ENCODE measurements at regions not wholly inside any gene's neighbourhood (a gene's known extent, or its start where the extent isn't known, plus 50 kb on each side); places are given as distances from the start of the nearest gene placed in this dataset.

DNA sequence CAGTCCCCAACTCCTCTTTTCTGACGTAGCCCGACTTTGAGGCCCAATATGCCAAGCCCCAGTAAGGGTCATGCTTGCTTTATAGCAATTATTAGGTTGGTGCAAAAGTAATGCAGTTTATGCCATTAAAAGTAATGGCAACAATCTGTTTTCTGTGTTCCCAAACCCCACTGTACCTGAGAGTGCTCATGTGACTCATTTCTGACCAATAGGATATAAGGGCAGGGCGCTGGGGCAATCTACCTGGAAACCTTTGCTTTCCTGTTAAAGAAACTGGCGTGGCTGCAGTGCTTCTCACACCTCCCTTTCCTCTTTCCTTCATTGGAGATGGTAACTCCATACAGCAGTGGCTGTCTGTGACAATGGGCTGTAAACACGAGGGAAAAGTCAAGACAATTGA is 78.9 kb upstream of the MPPED2 start:
- no peak for DNase-seq (ENCODE audit: low read depth, low spot score)
- no peak for TF ChIP-seq SIN3A (IDR thresholded peaks at IDR 0.05; ENCODE audit: borderline replicate concordance, insufficient read depth, low read depth, low read length)
- TF ChIP-seq, protein P1, sequence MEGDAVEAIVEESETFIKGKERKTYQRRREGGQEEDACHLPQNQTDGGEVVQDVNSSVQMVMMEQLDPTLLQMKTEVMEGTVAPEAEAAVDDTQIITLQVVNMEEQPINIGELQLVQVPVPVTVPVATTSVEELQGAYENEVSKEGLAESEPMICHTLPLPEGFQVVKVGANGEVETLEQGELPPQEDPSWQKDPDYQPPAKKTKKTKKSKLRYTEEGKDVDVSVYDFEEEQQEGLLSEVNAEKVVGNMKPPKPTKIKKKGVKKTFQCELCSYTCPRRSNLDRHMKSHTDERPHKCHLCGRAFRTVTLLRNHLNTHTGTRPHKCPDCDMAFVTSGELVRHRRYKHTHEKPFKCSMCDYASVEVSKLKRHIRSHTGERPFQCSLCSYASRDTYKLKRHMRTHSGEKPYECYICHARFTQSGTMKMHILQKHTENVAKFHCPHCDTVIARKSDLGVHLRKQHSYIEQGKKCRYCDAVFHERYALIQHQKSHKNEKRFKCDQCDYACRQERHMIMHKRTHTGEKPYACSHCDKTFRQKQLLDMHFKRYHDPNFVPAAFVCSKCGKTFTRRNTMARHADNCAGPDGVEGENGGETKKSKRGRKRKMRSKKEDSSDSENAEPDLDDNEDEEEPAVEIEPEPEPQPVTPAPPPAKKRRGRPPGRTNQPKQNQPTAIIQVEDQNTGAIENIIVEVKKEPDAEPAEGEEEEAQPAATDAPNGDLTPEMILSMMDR (IDR thresholded peaks at IDR 0.05) = no peak
- TF ChIP-seq TCF7L2 (IDR thresholded peaks at IDR 0.05; ENCODE audit: low read depth, low read length) = no peak
- TF ChIP-seq POLR2AphosphoS5 (IDR thresholded peaks at IDR 0.05; ENCODE audit: low read depth, low read length) = no peak
- TF ChIP-seq, protein P2, sequence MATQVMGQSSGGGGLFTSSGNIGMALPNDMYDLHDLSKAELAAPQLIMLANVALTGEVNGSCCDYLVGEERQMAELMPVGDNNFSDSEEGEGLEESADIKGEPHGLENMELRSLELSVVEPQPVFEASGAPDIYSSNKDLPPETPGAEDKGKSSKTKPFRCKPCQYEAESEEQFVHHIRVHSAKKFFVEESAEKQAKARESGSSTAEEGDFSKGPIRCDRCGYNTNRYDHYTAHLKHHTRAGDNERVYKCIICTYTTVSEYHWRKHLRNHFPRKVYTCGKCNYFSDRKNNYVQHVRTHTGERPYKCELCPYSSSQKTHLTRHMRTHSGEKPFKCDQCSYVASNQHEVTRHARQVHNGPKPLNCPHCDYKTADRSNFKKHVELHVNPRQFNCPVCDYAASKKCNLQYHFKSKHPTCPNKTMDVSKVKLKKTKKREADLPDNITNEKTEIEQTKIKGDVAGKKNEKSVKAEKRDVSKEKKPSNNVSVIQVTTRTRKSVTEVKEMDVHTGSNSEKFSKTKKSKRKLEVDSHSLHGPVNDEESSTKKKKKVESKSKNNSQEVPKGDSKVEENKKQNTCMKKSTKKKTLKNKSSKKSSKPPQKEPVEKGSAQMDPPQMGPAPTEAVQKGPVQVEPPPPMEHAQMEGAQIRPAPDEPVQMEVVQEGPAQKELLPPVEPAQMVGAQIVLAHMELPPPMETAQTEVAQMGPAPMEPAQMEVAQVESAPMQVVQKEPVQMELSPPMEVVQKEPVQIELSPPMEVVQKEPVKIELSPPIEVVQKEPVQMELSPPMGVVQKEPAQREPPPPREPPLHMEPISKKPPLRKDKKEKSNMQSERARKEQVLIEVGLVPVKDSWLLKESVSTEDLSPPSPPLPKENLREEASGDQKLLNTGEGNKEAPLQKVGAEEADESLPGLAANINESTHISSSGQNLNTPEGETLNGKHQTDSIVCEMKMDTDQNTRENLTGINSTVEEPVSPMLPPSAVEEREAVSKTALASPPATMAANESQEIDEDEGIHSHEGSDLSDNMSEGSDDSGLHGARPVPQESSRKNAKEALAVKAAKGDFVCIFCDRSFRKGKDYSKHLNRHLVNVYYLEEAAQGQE (IDR thresholded peaks at IDR 0.05; ENCODE audit: insufficient read depth in 1 of 2, low read depth in 2 of 2, low read length in 1 of 2) = no peak
- no peaks in the 10 kb centered on the region for H3K9me3 ChIP-seq (ENCODE audit: control insufficient read depth, insufficient read depth, low read depth, low read length)
- H3K27me3 ChIP-seq (ENCODE audit: control insufficient read depth, insufficient read depth, low read length) = no peaks in the 10 kb centered on the region
- H3K36me3 ChIP-seq (ENCODE audit: control insufficient read depth, insufficient read depth, low read length) = no peaks in the 10 kb centered on the region
- H3K27ac ChIP-seq (ENCODE audit: low read length) = no peak overlapping the region
- ATAC-seq = no peak
- H3K4me3 ChIP-seq (ENCODE audit: low read depth in 2 of 2, low read length in 2 of 2) = no peak overlapping the region
- ChIA-PET POLR2A (no interaction called here), CTCF (no interaction called here)
- no peaks in the 10 kb centered on the region for H3K4me1 ChIP-seq (ENCODE audit: control insufficient read depth, insufficient read depth, low read length)
- intact Hi-C loops (cut with micrococcal nuclease; ENCODE audit: unreplicated experiment) = no loop called here
- no TSS peak for BruUV-seq (replicated peaks)
- in situ Hi-C loops (cut with HindIII; ENCODE audit: low pct_unique_long_range_greater_than_20kb, low sequenced_read_pairs) = no loop called here

DNA sequence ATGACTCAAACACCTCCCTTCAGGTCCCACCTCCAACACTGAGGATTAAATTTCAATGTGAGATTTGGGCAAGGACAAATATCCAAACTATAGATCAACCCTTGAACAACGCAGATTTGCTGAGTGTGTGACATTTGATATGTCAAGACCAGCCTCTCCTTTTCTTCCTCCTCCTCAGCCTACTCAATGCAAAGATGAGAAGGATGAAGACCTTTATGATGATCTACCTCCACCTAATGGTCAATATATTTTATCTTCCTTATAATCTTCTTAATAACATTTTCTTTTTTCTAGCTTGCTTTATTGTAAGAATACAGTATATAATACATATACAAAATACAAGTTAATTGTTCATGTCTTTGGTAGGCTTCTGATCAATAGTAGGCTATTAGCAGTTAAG is 67.5 kb upstream of the MPPED2 start:
- H3K9me3 ChIP-seq (ENCODE audit: control insufficient read depth, insufficient read depth, low read depth, low read length) = no peaks in the 10 kb centered on the region
- ChIA-PET CTCF (no interaction called here), POLR2A (no interaction called here)
- TF ChIP-seq POLR2AphosphoS5 (IDR thresholded peaks at IDR 0.05; ENCODE audit: low read depth, low read length) (no peak), TCF7L2 (IDR thresholded peaks at IDR 0.05; ENCODE audit: low read depth, low read length) (no peak)
- TF ChIP-seq, protein P2 (IDR thresholded peaks at IDR 0.05; ENCODE audit: insufficient read depth in 1 of 2, low read depth in 2 of 2, low read length in 1 of 2) = no peak
- TF ChIP-seq, protein P1 (IDR thresholded peaks at IDR 0.05) = no peak
- BruUV-seq (replicated peaks) = no TSS peak
- no peak for DNase-seq (ENCODE audit: low read depth, low spot score)
- in situ Hi-C loops (cut with HindIII; ENCODE audit: low pct_unique_long_range_greater_than_20kb, low sequenced_read_pairs) = no loop called here
- intact Hi-C loops (cut with micrococcal nuclease; ENCODE audit: unreplicated experiment) = no loop called here
- no peaks in the 10 kb centered on the region for H3K4me1 ChIP-seq (ENCODE audit: control insufficient read depth, insufficient read depth, low read length)
- H3K36me3 ChIP-seq (ENCODE audit: control insufficient read depth, insufficient read depth, low read length) = no peaks in the 10 kb centered on the region
- no peaks in the 10 kb centered on the region for H3K27me3 ChIP-seq (ENCODE audit: control insufficient read depth, insufficient read depth, low read length)
- H3K27ac ChIP-seq (ENCODE audit: low read length) = no peak overlapping the region
- H3K4me3 ChIP-seq (ENCODE audit: low read depth in 2 of 2, low read length in 2 of 2) = no peak overlapping the region
- ATAC-seq = no peak

Measured in Panc1 (cell line).